ENCODE measurements at regions not wholly inside any gene's neighbourhood (a gene's known extent, or its start where the extent isn't known, plus 50 kb on each side); places are given as distances from the start of the nearest gene placed in this dataset.
"Not testable (repeated sequence)": the region's sequence is repeated elsewhere in the genome, so short reads cannot be mapped to it uniquely, and the experiment has no call there.

DNA sequence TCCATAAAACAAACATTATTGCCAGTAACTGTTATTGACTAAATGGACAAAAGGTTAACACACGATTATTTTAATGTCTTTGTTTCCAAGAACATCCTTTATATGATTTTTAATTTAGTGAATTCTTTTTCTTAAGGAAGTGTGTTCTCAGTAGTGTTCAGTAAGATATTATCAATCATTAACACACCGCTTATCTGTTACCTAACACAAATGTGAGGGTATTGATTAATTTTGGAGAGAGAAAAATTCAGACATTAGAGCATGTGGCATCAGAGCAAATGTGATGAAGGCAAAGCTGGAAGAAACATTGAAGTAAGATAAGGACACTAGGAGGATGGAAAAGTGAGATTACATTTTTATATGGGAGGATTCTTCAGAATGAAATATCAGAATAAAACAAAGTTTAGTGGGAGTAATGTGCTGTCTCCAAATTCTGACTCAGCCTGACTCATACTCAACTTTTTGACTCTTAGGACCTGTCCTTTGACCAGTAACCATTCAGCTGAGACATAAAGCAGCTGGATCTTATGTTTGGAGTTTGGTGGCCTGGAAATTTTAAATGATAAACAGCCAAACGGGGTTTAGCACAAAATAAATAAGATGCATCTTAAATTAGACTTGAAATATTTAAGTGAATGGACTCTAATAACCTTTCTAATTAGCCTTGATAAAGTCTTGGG lies 348.6 kb downstream of the CD109 start:
- TF ChIP-seq, protein P1, sequence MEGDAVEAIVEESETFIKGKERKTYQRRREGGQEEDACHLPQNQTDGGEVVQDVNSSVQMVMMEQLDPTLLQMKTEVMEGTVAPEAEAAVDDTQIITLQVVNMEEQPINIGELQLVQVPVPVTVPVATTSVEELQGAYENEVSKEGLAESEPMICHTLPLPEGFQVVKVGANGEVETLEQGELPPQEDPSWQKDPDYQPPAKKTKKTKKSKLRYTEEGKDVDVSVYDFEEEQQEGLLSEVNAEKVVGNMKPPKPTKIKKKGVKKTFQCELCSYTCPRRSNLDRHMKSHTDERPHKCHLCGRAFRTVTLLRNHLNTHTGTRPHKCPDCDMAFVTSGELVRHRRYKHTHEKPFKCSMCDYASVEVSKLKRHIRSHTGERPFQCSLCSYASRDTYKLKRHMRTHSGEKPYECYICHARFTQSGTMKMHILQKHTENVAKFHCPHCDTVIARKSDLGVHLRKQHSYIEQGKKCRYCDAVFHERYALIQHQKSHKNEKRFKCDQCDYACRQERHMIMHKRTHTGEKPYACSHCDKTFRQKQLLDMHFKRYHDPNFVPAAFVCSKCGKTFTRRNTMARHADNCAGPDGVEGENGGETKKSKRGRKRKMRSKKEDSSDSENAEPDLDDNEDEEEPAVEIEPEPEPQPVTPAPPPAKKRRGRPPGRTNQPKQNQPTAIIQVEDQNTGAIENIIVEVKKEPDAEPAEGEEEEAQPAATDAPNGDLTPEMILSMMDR (conservative IDR thresholded peaks at IDR 0.05; ENCODE audit: low read depth, low read length) = no peak
- no peak overlapping the region for H3K4me3 ChIP-seq (ENCODE audit: low read depth, low read length)
- peak; percentile 31 for DNase-seq (ENCODE audit: low read depth)

- TF ChIP-seq, protein P1 (conservative IDR thresholded peaks at IDR 0.05; ENCODE audit: low read depth, low read length) = no peak
- H3K4me3 ChIP-seq (ENCODE audit: low read depth, low read length) = no peak overlapping the region
- no peak for DNase-seq (ENCODE audit: low read depth)
These were observed 345.4 kb downstream of the CD109 start for GRCh38 chr6:74041420-74041819.

DNA sequence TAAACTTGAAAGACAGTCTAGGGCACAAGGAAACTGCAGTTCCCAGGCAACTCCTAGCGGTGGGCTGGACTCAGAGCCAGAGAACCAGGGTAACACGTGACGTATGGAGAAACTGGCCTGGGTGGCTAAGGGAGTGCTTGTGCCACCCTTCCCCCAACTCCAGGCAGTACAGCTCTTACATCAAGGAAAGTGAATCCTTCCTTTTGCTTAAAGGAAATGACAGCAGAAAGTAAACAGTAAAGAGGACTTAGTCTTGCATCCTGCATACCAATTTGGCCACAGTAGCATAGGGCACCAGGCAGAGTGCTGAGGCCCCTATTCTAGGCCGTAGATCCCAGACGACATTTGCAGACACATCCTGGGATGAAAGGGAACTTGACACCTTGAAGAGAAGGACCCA lies 322.8 kb downstream of the CD109 start:
- TF ChIP-seq, protein P1 (conservative IDR thresholded peaks at IDR 0.05; ENCODE audit: low read depth, low read length) = no peak
- H3K4me3 ChIP-seq (ENCODE audit: low read depth, low read length) = no peak overlapping the region
- no peak for DNase-seq (ENCODE audit: low read depth)

- H3K4me3 ChIP-seq (ENCODE audit: low read depth, low read length) = no peak overlapping the region
- no peak for DNase-seq (ENCODE audit: low read depth)
- TF ChIP-seq, protein P1 (conservative IDR thresholded peaks at IDR 0.05; ENCODE audit: low read depth, low read length) = no peak
These were observed 319.4 kb downstream of the CD109 start for GRCh38 chr6:74015427-74015826.

- DNase-seq (ENCODE audit: low read depth) = no peak
- H3K4me3 ChIP-seq (ENCODE audit: low read depth, low read length) = no peak overlapping the region
- TF ChIP-seq, protein P1 (conservative IDR thresholded peaks at IDR 0.05; ENCODE audit: low read depth, low read length) = no peak
These were observed 304.9 kb downstream of the CD109 start for GRCh38 chr6:74000666-74001490.

GRCh38 chr6:73990609-73991238 lies 294.7 kb downstream of the CD109 start:
- DNase-seq (ENCODE audit: low read depth); H3K4me3 ChIP-seq (ENCODE audit: low read depth, low read length): not testable (repeated sequence)

GRCh38 chr6:73989428-73989827 lies 293.4 kb downstream of the CD109 start:
- TF ChIP-seq, protein P1 (conservative IDR thresholded peaks at IDR 0.05; ENCODE audit: low read depth, low read length) = no peak
- no peak for DNase-seq (ENCODE audit: low read depth)
- H3K4me3 ChIP-seq (ENCODE audit: low read depth, low read length) = no peak overlapping the region
